BJ (cell line): ENCODE measurements at regions not wholly inside any gene's neighbourhood (a gene's known extent, or its start where the extent isn't known, plus 50 kb on each side); places are given as distances from the start of the nearest gene placed in this dataset.
"Not testable (repeated sequence)": the region's sequence is repeated elsewhere in the genome, so short reads cannot be mapped to it uniquely, and the experiment has no call there.

Experiments
- CTCF ChIA-PET: fragments of 350-600 bp; formaldehyde crosslinking; extraction: SDS; loops from one replicate; lab custom pipeline; 2021; ENCODE audit warnings: antibody characterized with exemption, inconsistent platforms; lab: Yijun Ruan, JAX
- POLR2A ChIA-PET: fragments of 300-600 bp; sonication (Branson Sonifier 250); formaldehyde crosslinking; extraction: SDS; loops from one replicate; lab custom pipeline; 2021; ENCODE audit warnings: antibody characterized with exemption; lab: Charles Lee
- DNase-seq: peaks from one replicate; pipeline ENCODE4 v3.0.0-alpha.2; 2011; ENCODE audit warnings: low read depth
- H3K27me3 ChIP-seq: 2 replicates; pipeline ENCODE4 v1.6.0; 2011; ENCODE audit warnings: low read length; ENCODE audit not compliant: control insufficient read depth, insufficient read depth
- H3K36me3 ChIP-seq: 2 replicates; pipeline ENCODE4 v1.5.1; 2011; ENCODE audit warnings: low read length; ENCODE audit not compliant: control insufficient read depth, insufficient read depth
- H3K4me3 ChIP-seq: 2 replicates; pipeline ENCODE4 v1.5.1; 2011; ENCODE audit warnings: low read depth, mild to moderate bottlenecking, control low read depth, low read length
- TF ChIP-seq, protein P1 (sequence below): IDR thresholded peaks from 2 replicates; pipeline ENCODE4 v1.5.1; 2011; ENCODE audit warnings: low read depth, mild to moderate bottlenecking, control low read depth, inconsistent platforms, low read length, moderate library complexity; ENCODE audit not compliant: insufficient read depth

DNA sequence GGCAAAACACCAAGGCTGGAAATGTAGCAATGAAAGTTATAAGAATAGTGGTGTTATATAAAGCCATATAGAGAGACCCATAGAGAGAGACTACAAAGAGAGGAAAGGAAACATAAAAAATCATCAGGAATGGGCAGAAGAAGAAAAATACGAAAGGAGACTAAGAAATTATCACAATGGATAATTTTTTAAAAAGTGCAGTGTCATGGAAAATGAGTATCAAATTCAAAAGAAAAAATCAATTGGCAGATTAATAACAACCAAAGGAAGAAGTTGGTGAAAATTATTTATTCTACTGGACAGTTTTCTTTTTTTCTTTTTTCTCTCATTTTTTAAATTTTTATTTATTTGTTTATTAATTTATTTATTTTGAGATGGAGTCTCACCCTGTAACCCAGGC, 1488.4 kb upstream of the WWC1 start:
- TF ChIP-seq, protein P1, sequence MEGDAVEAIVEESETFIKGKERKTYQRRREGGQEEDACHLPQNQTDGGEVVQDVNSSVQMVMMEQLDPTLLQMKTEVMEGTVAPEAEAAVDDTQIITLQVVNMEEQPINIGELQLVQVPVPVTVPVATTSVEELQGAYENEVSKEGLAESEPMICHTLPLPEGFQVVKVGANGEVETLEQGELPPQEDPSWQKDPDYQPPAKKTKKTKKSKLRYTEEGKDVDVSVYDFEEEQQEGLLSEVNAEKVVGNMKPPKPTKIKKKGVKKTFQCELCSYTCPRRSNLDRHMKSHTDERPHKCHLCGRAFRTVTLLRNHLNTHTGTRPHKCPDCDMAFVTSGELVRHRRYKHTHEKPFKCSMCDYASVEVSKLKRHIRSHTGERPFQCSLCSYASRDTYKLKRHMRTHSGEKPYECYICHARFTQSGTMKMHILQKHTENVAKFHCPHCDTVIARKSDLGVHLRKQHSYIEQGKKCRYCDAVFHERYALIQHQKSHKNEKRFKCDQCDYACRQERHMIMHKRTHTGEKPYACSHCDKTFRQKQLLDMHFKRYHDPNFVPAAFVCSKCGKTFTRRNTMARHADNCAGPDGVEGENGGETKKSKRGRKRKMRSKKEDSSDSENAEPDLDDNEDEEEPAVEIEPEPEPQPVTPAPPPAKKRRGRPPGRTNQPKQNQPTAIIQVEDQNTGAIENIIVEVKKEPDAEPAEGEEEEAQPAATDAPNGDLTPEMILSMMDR, result no peak
- POLR2A ChIA-PET, result interaction anchor here (0.8 kb wide), 1 partner anchor 203 kb away, joined by 3 read pairs; no protein-coding TSS in a partner anchor
- CTCF ChIA-PET, result no interaction called here
- Histone ChIP-seq H3K4me3 (no peak overlapping the region), H3K36me3 (no peaks in the 10 kb centered on the region), H3K27me3 (no peaks in the 10 kb centered on the region)
- DNase-seq, result no peak

DNA sequence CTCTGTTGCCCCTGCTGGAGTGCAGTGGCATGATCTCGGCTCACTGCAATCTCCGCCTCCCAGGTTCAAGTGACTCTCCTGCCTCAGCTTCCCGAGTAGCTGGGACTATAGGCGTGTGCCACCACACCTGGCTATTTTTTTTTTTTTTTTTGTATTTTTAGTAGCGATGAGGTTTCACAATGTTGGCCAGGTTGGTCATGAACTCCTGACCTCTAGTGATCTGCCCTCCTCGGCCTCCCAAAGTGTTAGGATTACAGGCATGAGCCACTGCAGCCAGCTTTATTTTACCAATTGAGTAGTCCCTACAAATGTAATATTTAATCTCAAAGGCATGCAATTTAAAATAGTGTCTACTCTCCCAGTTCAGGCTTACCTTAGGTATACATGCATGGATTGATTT, 1487.2 kb upstream of the WWC1 start:
- DNase-seq, CTCF ChIA-PET, H3K4me3 ChIP-seq, H3K36me3 ChIP-seq, H3K27me3 ChIP-seq, POLR2A ChIA-PET: not testable (repeated sequence)

DNA sequence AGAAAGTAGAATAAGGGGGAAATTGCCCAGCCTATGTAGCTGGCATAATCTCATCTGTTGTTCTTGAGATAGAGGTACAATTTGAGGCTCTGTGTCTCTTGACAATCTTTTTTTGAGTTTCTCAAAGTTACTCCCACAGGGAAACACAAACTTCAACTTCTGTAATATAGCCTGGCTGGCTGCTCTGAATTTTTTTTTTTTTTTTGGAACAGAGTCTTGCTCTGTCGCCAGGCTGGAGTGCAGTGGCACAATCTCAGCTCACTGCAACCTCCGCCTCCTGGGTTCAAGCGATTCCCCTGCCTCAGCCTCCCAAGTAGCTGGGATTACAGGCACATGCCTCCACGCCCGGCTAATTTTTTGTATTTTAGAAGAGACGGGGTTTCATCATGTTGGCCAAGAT, 1486.8 kb upstream of the WWC1 start:
- H3K36me3 ChIP-seq, CTCF ChIA-PET, POLR2A ChIA-PET, DNase-seq, H3K4me3 ChIP-seq, H3K27me3 ChIP-seq: not testable (repeated sequence)

DNA sequence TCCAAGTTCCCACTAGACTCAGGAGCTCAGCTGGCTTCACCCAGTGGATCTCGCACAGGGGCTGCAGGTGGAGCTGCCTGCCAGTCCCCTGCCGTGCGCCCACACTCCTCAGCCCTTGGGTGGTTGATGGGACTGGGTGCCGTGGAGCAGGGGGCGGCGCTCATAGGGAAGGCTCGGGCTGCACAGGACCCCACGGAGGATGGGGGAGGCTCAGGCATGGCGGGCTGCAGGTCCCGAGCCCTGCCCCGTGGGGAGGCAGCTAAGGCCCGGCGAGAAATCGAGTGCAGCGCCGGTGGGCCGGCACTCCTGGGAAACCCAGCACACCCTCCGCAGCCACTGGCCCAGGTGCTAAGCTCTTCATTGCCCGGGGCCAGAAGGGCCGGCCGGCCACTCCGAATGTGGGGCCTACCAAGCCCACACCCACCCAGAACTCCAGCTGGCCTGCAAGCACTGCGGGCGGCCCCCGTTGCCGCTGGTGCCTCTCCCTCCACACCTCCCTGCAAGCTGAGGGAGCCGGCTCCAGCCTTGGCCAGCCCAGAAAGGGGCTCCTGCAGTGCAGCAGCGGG, 1481.3 kb upstream of the WWC1 start:
- POLR2A ChIA-PET, CTCF ChIA-PET: not testable (repeated sequence)

DNA sequence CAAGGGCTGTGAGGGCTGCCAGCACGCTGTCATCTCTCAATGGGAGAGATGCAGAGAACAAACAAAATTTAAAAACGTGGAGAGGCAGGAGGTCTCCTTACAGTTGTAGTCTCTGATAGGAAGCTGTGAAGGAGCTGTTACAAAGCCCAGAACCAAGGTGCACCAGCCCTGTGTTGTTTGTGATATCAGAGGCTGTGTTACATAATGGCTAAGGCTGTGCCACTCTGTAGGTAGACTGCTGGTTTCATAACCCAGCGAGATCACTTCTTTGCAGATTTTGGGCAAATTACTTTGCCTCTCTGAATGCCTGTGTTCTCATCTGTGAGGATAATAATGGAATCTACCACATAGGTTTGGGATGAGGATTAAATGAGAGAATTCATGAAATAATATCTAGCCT, 1480.7 kb upstream of the WWC1 start:
- ChIA-PET POLR2A (no interaction called here), CTCF (no interaction called here)
- DNase-seq, result no peak
- no peak overlapping the region for H3K4me3 ChIP-seq
- TF ChIP-seq, protein P1, result no peak
- no peaks in the 10 kb centered on the region for H3K27me3 ChIP-seq
- H3K36me3 ChIP-seq, result no peaks in the 10 kb centered on the region

More for the DNA sequence above, 1481.3 kb upstream of the WWC1 start:
- not testable (repeated sequence) for DNase-seq, H3K27me3 ChIP-seq, H3K4me3 ChIP-seq, H3K36me3 ChIP-seq

DNA sequence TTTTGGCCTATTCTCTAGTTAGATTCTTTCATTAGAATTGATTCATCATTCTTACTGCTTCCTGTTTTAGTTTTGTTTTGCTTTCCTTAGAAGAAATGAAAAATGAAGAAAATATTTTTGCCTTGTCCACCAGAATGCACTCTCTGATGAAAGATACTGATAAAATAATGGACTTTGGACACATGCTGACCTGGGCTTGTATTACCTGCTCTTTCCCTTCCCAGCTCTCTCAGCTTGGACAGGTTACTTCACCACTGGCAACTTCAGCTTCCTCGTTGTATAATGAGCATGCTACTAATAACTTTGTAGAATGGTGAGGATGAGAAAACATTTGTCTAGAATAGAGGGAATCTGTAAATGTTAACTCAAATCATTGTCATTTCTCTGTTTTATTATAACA, 1468.1 kb upstream of the WWC1 start:
- no peaks in the 10 kb centered on the region for H3K27me3 ChIP-seq
- POLR2A ChIA-PET, result no interaction called here
- H3K4me3 ChIP-seq, result no peak overlapping the region
- no peaks in the 10 kb centered on the region for H3K36me3 ChIP-seq
- CTCF ChIA-PET, result no interaction called here
- no peak for DNase-seq
- TF ChIP-seq, protein P1, result no peak

DNA sequence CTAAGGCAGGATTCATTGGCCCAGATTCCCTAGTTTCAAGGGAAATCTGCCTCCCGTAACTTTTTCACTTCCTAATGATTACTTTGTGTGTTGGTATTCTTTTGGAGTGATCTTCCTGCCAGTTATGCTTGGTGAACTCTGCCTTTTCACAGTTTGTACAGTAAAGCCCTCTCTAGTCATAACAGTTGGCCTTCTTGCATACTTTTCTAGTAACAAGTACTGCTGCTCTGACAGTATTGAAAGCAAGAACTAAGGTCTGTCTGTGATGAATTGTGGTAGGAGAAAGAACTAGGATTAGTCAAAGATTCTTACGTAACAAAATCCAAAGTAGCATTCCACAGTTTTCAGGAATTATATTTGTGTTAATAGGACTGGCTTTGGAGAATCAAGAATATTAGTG, 1457.2 kb upstream of the WWC1 start:
- ChIA-PET CTCF (no interaction called here), POLR2A (no interaction called here)
- no peaks in the 10 kb centered on the region for H3K36me3 ChIP-seq
- H3K4me3 ChIP-seq, result no peak overlapping the region
- TF ChIP-seq, protein P1, result no peak
- H3K27me3 ChIP-seq, result no peaks in the 10 kb centered on the region
- DNase-seq, result no peak
